ENCODE measurements at regions not wholly inside any gene's neighbourhood (a gene's known extent, or its start where the extent isn't known, plus 50 kb on each side); places are given as distances from the start of the nearest gene placed in this dataset.

DNA sequence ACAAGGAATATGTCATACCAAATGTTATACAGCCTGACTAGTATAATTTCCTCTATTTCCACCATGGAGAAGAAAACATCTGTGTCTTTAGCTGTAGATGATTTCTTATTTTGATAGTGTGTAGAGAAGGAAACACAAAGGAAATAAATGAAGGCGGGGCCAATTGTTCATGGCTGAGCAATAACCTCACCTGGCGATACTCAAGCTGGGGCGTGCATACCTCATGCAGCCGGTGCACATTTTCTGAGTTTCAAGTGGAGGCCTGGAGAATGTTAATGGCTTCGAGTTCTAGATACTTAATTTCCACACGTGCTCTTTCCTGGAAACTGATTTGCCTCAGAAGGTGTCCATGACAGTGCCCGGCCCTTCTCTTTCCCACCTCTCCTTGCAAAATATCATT is 127.4 kb upstream of the TAF11L2 start:
- peaks cover 39% of the 10 kb centered on the region for H3K4me1 Mint-ChIP-seq
- no peaks in the 10 kb centered on the region for H3F3A ChIP-seq (replicated peaks; ENCODE audit: low read depth)
- DNase-seq (ENCODE audit: low spot score), result no peak
- no peaks in the 10 kb centered on the region for H3K79me2 ChIP-seq (replicated peaks; ENCODE audit: insufficient read depth)
- H3K4me1 ChIP-seq (ENCODE audit: insufficient read depth), result peaks cover 24% of the 10 kb centered on the region
- no peak overlapping the region for H3K27ac ChIP-seq (ENCODE audit: low read depth)
- peaks cover 3% of the 10 kb centered on the region; the same call in 1 of the 3 replicates for H3K9me3 Mint-ChIP-seq
- ATAC-seq, result no peak
- H3K4me3 ChIP-seq, result no peak overlapping the region
- H2AFZ ChIP-seq, result no peak overlapping the region
- H3K36me3 ChIP-seq (ENCODE audit: insufficient read depth), result no peaks in the 10 kb centered on the region; the same call in 1 of the 2 replicates
- TF ChIP-seq, protein P1, sequence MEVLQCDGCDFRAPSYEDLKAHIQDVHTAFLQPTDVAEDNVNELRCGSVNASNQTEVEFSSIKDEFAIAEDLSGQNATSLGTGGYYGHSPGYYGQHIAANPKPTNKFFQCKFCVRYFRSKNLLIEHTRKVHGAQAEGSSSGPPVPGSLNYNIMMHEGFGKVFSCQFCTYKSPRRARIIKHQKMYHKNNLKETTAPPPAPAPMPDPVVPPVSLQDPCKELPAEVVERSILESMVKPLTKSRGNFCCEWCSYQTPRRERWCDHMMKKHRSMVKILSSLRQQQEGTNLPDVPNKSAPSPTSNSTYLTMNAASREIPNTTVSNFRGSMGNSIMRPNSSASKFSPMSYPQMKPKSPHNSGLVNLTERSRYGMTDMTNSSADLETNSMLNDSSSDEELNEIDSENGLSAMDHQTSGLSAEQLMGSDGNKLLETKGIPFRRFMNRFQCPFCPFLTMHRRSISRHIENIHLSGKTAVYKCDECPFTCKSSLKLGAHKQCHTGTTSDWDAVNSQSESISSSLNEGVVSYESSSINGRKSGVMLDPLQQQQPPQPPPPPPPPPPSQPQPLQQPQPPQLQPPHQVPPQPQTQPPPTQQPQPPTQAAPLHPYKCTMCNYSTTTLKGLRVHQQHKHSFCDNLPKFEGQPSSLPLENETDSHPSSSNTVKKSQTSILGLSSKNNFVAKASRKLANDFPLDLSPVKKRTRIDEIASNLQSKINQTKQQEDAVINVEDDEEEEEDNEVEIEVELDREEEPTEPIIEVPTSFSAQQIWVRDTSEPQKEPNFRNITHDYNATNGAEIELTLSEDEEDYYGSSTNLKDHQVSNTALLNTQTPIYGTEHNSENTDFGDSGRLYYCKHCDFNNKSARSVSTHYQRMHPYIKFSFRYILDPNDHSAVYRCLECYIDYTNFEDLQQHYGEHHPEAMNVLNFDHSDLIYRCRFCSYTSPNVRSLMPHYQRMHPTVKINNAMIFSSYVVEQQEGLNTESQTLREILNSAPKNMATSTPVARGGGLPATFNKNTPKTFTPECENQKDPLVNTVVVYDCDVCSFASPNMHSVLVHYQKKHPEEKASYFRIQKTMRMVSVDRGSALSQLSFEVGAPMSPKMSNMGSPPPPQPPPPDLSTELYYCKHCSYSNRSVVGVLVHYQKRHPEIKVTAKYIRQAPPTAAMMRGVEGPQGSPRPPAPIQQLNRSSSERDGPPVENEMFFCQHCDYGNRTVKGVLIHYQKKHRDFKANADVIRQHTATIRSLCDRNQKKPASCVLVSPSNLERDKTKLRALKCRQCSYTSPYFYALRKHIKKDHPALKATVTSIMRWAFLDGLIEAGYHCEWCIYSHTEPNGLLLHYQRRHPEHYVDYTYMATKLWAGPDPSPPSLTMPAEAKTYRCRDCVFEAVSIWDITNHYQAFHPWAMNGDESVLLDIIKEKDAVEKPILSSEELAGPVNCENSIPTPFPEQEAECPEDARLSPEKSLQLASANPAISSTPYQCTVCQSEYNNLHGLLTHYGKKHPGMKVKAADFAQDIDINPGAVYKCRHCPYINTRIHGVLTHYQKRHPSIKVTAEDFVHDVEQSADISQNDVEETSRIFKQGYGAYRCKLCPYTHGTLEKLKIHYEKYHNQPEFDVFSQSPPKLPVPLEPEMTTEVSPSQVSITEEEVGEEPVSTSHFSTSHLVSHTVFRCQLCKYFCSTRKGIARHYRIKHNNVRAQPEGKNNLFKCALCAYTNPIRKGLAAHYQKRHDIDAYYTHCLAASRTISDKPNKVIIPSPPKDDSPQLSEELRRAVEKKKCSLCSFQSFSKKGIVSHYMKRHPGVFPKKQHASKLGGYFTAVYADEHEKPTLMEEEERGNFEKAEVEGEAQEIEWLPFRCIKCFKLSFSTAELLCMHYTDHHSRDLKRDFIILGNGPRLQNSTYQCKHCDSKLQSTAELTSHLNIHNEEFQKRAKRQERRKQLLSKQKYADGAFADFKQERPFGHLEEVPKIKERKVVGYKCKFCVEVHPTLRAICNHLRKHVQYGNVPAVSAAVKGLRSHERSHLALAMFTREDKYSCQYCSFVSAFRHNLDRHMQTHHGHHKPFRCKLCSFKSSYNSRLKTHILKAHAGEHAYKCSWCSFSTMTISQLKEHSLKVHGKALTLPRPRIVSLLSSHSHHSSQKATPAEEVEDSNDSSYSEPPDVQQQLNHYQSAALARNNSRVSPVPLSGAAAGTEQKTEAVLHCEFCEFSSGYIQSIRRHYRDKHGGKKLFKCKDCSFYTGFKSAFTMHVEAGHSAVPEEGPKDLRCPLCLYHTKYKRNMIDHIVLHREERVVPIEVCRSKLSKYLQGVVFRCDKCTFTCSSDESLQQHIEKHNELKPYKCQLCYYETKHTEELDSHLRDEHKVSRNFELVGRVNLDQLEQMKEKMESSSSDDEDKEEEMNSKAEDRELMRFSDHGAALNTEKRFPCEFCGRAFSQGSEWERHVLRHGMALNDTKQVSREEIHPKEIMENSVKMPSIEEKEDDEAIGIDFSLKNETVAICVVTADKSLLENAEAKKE (CRISPR knock-in tag; IDR thresholded peaks at IDR 0.05), result no peak
- TF ChIP-seq, protein P2, sequence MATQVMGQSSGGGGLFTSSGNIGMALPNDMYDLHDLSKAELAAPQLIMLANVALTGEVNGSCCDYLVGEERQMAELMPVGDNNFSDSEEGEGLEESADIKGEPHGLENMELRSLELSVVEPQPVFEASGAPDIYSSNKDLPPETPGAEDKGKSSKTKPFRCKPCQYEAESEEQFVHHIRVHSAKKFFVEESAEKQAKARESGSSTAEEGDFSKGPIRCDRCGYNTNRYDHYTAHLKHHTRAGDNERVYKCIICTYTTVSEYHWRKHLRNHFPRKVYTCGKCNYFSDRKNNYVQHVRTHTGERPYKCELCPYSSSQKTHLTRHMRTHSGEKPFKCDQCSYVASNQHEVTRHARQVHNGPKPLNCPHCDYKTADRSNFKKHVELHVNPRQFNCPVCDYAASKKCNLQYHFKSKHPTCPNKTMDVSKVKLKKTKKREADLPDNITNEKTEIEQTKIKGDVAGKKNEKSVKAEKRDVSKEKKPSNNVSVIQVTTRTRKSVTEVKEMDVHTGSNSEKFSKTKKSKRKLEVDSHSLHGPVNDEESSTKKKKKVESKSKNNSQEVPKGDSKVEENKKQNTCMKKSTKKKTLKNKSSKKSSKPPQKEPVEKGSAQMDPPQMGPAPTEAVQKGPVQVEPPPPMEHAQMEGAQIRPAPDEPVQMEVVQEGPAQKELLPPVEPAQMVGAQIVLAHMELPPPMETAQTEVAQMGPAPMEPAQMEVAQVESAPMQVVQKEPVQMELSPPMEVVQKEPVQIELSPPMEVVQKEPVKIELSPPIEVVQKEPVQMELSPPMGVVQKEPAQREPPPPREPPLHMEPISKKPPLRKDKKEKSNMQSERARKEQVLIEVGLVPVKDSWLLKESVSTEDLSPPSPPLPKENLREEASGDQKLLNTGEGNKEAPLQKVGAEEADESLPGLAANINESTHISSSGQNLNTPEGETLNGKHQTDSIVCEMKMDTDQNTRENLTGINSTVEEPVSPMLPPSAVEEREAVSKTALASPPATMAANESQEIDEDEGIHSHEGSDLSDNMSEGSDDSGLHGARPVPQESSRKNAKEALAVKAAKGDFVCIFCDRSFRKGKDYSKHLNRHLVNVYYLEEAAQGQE (IDR thresholded peaks at IDR 0.05; ENCODE audit: unreplicated experiment), result no peak
- TF ChIP-seq JUNB (IDR thresholded peaks at IDR 0.05; ENCODE audit: unreplicated experiment) (no peak), STAT1 (IDR thresholded peaks at IDR 0.05; ENCODE audit: unreplicated experiment) (no peak), ZNF114 (CRISPR knock-in tag; IDR thresholded peaks at IDR 0.05) (no peak), CREB1 (CRISPR knock-in tag; IDR thresholded peaks at IDR 0.05; ENCODE audit: low read depth) (no peak), EZH2 (IDR thresholded peaks at IDR 0.05; ENCODE audit: low read depth, unreplicated experiment) (no peak), NANOG (IDR thresholded peaks at IDR 0.05; ENCODE audit: borderline replicate concordance) (no peak), ZNF331 (CRISPR knock-in tag; IDR thresholded peaks at IDR 0.05; ENCODE audit: low read depth) (no peak), EZH2phosphoT487 (IDR thresholded peaks at IDR 0.05; ENCODE audit: unreplicated experiment) (no peak), POLR2AphosphoS5 (IDR thresholded peaks at IDR 0.05; ENCODE audit: low read depth) (no peak)
- TF ChIP-seq, protein P3, sequence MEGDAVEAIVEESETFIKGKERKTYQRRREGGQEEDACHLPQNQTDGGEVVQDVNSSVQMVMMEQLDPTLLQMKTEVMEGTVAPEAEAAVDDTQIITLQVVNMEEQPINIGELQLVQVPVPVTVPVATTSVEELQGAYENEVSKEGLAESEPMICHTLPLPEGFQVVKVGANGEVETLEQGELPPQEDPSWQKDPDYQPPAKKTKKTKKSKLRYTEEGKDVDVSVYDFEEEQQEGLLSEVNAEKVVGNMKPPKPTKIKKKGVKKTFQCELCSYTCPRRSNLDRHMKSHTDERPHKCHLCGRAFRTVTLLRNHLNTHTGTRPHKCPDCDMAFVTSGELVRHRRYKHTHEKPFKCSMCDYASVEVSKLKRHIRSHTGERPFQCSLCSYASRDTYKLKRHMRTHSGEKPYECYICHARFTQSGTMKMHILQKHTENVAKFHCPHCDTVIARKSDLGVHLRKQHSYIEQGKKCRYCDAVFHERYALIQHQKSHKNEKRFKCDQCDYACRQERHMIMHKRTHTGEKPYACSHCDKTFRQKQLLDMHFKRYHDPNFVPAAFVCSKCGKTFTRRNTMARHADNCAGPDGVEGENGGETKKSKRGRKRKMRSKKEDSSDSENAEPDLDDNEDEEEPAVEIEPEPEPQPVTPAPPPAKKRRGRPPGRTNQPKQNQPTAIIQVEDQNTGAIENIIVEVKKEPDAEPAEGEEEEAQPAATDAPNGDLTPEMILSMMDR (conservative IDR thresholded peaks at IDR 0.05; ENCODE audit: low read depth in 2 of 2), result no peak
- H3K4me2 ChIP-seq, result no peak overlapping the region
- no peak overlapping the region for H3K27ac Mint-ChIP-seq
- no peaks in the 10 kb centered on the region for H3K9me2 ChIP-seq (ENCODE audit: insufficient read depth)
- no peaks in the 10 kb centered on the region for H4K20me1 ChIP-seq (replicated peaks; ENCODE audit: insufficient read depth)
- no peaks in the 10 kb centered on the region for H3K27me3 ChIP-seq (ENCODE audit: insufficient read depth)
- H3K4me3 Mint-ChIP-seq, result no peak overlapping the region
- H3K36me3 Mint-ChIP-seq (ENCODE audit: low read depth), result no peaks in the 10 kb centered on the region
- H3K27me3 Mint-ChIP-seq (ENCODE audit: insufficient read depth, low read depth, poor library complexity), result peaks cover 12% of the 10 kb centered on the region

All from GM23338 (cell line).